MCF 10A (cell line): ENCODE measurements at regions not wholly inside any gene's neighbourhood (a gene's known extent, or its start where the extent isn't known, plus 50 kb on each side); places are given as distances from the start of the nearest gene placed in this dataset.

Experiments
- BruUV-seq: library from RNA; stranded (reverse); fragments of 400-500 nt; replicated peaks from 2 replicates; lab custom pipeline; 2021; lab: Mats Ljungman, UMichigan
- CTCF ChIA-PET: fragments of 300-600 bp; sonication (Branson Sonifier 250); formaldehyde crosslinking; extraction: SDS; loops from one replicate; lab custom pipeline; 2021; ENCODE audit warnings: antibody characterized with exemption, inconsistent platforms; lab: Yijun Ruan, JAX
- POLR2A ChIA-PET: fragments of 300-600, 350-650 bp; sonication (Branson Sonifier 250); formaldehyde crosslinking; extraction: SDS; loops from one replicate; lab custom pipeline; 2020; ENCODE audit warnings: antibody characterized with exemption, inconsistent platforms; lab: Yijun Ruan, JAX
- DNase-seq: peaks from one replicate; pipeline ENCODE4 v3.0.0-alpha.2; 2018; ENCODE audit not compliant: unreplicated experiment
- H3K27ac Mint-ChIP-seq: one replicate; pipeline ENCODE4 v1.8.0; 2022; ENCODE audit warnings: mild to moderate bottlenecking, low read depth, mixed read lengths; ENCODE audit not compliant: unreplicated experiment
- H3K27me3 Mint-ChIP-seq: one replicate; pipeline ENCODE4 v1.8.0; 2022; ENCODE audit warnings: mixed read lengths; ENCODE audit not compliant: insufficient read depth, unreplicated experiment
- H3K36me3 Mint-ChIP-seq: one replicate; pipeline ENCODE4 v1.8.0; 2022; ENCODE audit warnings: mild to moderate bottlenecking, moderate library complexity, mixed read lengths; ENCODE audit not compliant: insufficient read depth, unreplicated experiment
- H3K4me1 Mint-ChIP-seq: one replicate; pipeline ENCODE4 v1.8.0; 2022; ENCODE audit warnings: mixed read lengths; ENCODE audit not compliant: insufficient read depth, unreplicated experiment
- H3K4me3 Mint-ChIP-seq: one replicate; pipeline ENCODE4 v1.8.0; 2022; ENCODE audit warnings: mild to moderate bottlenecking, moderate library complexity, mixed read lengths; ENCODE audit not compliant: unreplicated experiment
- H3K9me3 Mint-ChIP-seq: one replicate; pipeline ENCODE4 v1.8.0; 2022; ENCODE audit warnings: mixed read lengths; ENCODE audit not compliant: unreplicated experiment
- CTCF ChIP-seq: fragments of 200-600 bp; IDR thresholded peaks from one replicate; pipeline ENCODE4 v1.8.0; 2022; ENCODE audit warnings: antibody characterized with exemption, mild to moderate bottlenecking; ENCODE audit not compliant: unreplicated experiment
- intact Hi-C: fragments of 100-400 bp; cut with micrococcal nuclease; formaldehyde crosslinking; loops from 2 replicates; pipeline ENCODE4 v1.14.1; 2022

GRCh38 chr3:141427764-141428163 lies 59.1 kb upstream of the RASA2 start:
- ChIA-PET POLR2A (interaction anchor here (0.6 to 2.9 kb wide), 2 partner anchors 15 to 35 kb away, joined by 3 to 14 read pairs; no protein-coding TSS in a partner anchor), CTCF (interaction anchor here (0.8 to 10.8 kb wide), 7 partner anchors 14 to 116 kb away, joined by 3 to 109 read pairs (median 3); no protein-coding TSS in a partner anchor)
- Mint-ChIP-seq H3K27ac (no peak overlapping the region), H3K4me3 (no peak overlapping the region), H3K4me1 (peaks cover 9% of the 10 kb centered on the region), H3K36me3 (peaks cover 93% of the 10 kb centered on the region), H3K27me3 (no peaks in the 10 kb centered on the region), H3K9me3 (no peaks in the 10 kb centered on the region)
- no peak for DNase-seq
- TF ChIP-seq CTCF = no peak
- intact Hi-C loops = no loop called here
- no TSS peak for BruUV-seq

- Mint-ChIP-seq H3K36me3 (peaks cover 88% of the 10 kb centered on the region), H3K4me3 (no peak overlapping the region), H3K4me1 (peaks cover 9% of the 10 kb centered on the region), H3K27ac (peak overlapping the region; percentile 52), H3K27me3 (no peaks in the 10 kb centered on the region), H3K9me3 (no peaks in the 10 kb centered on the region)
- CTCF ChIA-PET = interaction anchor here (10.8 kb wide), 1 partner anchor 12 kb away, joined by 109 read pairs; no protein-coding TSS in a partner anchor
- BruUV-seq = no TSS peak
- POLR2A ChIA-PET = interaction anchor here (1.6 kb wide), 1 partner anchor 13 kb away, joined by 4 read pairs; no protein-coding TSS in a partner anchor
- intact Hi-C loops = no loop called here
- TF ChIP-seq CTCF = no peak
- DNase-seq = no peak
Observed at GRCh38 chr3:141429371-141430035, 57.3 kb upstream of the RASA2 start.

GRCh38 chr3:141430316-141430715 lies 56.5 kb upstream of the RASA2 start:
- ChIA-PET POLR2A (interaction anchor here (1.6 to 2.0 kb wide), 2 partner anchors 12 to 19 kb away, joined by 4 read pairs; no protein-coding TSS in a partner anchor), CTCF (interaction anchor here (1.1 to 10.8 kb wide), 2 partner anchors 11 to 25 kb away, joined by 4 to 109 read pairs; no protein-coding TSS in a partner anchor)
- Mint-ChIP-seq H3K27ac (no peak overlapping the region), H3K27me3 (no peaks in the 10 kb centered on the region), H3K9me3 (no peaks in the 10 kb centered on the region), H3K4me1 (peaks cover 9% of the 10 kb centered on the region), H3K36me3 (peaks cover 83% of the 10 kb centered on the region), H3K4me3 (no peak overlapping the region)
- intact Hi-C loops = no loop called here
- no peak for TF ChIP-seq CTCF
- DNase-seq = no peak
- no TSS peak for BruUV-seq
